A673 (cell line): ENCODE measurements at regions not wholly inside any gene's neighbourhood (a gene's known extent, or its start where the extent isn't known, plus 50 kb on each side); places are given as distances from the start of the nearest gene placed in this dataset.

Experiments
- BruUV-seq: library from RNA; stranded (reverse); fragments of 400-500 nt; replicated peaks from 2 replicates; lab custom pipeline; 2021; lab: Mats Ljungman, UMichigan
- CTCF ChIA-PET: fragments of 300-600 bp; sonication (Branson Sonifier 250); formaldehyde crosslinking; loops from one replicate; lab custom pipeline; 2022; ENCODE audit warnings: antibody characterized with exemption; lab: Charles Lee
- POLR2A ChIA-PET: fragments of 300-600 bp; sonication (Branson Sonifier 250); formaldehyde crosslinking; loops from one replicate; lab custom pipeline; 2022; ENCODE audit warnings: antibody characterized with exemption; ENCODE audit not compliant: low non-redundant PET; lab: Charles Lee
- DNase-seq: peaks from one replicate; pipeline ENCODE4 v3.0.0-alpha.2; 2015; ENCODE audit warnings: low spot score
- H3K27ac ChIP-seq: fragments of 200-600 bp; sonication (generic); 2 replicates; pipeline ENCODE4 v1.5.1; 2016; ENCODE audit warnings: mixed run types, low read depth, mild to moderate bottlenecking, mixed read lengths, antibody characterized with exemption, low read length; ENCODE audit not compliant: poor library complexity, severe bottlenecking
- H3K27me3 ChIP-seq: fragments of 200-600 bp; sonication (generic); replicated peaks from 2 replicates; pipeline ENCODE4 v1.6.1; 2017; ENCODE audit warnings: mixed run types, low read depth, mild to moderate bottlenecking, mixed read lengths, antibody characterized with exemption, low read length; ENCODE audit not compliant: insufficient read depth, poor library complexity
- H3K36me3 ChIP-seq: fragments of 200-600 bp; sonication (generic); 2 replicates; pipeline ENCODE4 v1.6.1; 2016; ENCODE audit warnings: mixed run types, mild to moderate bottlenecking, mixed read lengths, antibody characterized with exemption, low read length; ENCODE audit not compliant: insufficient read depth, poor library complexity, severe bottlenecking
- H3K4me1 ChIP-seq: fragments of 200-600 bp; sonication (generic); 2 replicates; pipeline ENCODE4 v1.6.1; 2017; ENCODE audit warnings: mixed run types, mild to moderate bottlenecking, mixed read lengths, antibody characterized with exemption, low read length; ENCODE audit not compliant: insufficient read depth, poor library complexity, severe bottlenecking
- H3K4me3 ChIP-seq: fragments of 200-600 bp; sonication (generic); 2 replicates; pipeline ENCODE4 v1.5.1; 2016; ENCODE audit warnings: low read depth, mixed run types, mild to moderate bottlenecking, mixed read lengths, low read length; ENCODE audit not compliant: poor library complexity, severe bottlenecking
- H3K9me3 ChIP-seq: fragments of 200-600 bp; sonication (generic); 2 replicates; pipeline ENCODE4 v1.6.1; 2016; ENCODE audit warnings: mixed run types, low read depth, mild to moderate bottlenecking, mixed read lengths, antibody characterized with exemption, low read length; ENCODE audit not compliant: poor library complexity, severe bottlenecking
- EZH2 ChIP-seq: fragments of 200-600 bp; sonication (generic); IDR thresholded peaks from 2 replicates; pipeline ENCODE4 v1.6.1; 2017; ENCODE audit warnings: borderline replicate concordance, low read depth, mild to moderate bottlenecking, mixed read lengths, antibody characterized with exemption, low read length; ENCODE audit not compliant: poor library complexity, severe bottlenecking
- intact Hi-C: fragments of 100-400 bp; cut with micrococcal nuclease; formaldehyde crosslinking; loops from one replicate; pipeline ENCODE4 v1.10.0; 2022; ENCODE audit not compliant: unreplicated experiment
- TF ChIP-seq, protein P1 (sequence below): fragments of 300-800, 200-600 bp; sonication (generic); conservative IDR thresholded peaks from 2 replicates; pipeline ENCODE4 v1.5.1; 2017; ENCODE audit warnings: low read depth, mild to moderate bottlenecking, antibody characterized with exemption, low read length, moderate library complexity, mixed read lengths

DNA sequence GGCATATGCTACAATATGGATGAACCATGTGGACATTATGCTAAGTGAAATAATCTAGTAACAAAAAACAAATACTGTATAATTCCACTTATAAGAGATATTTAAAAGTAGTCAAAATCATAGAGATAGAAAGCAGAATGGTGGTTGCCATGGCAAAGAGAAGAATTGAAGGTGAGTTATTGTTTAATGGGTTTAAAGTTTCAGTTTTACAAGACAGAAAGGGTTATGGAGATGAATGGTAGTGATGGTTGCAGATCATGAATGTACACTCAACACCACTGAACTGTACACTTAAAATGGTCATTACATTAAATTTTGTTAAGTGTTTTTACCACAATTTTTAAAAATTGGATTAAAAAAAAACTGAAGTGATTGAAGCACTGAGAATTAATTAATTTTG is 298.2 kb upstream of the ZC3H15 start:
- ChIA-PET CTCF (no interaction called here), POLR2A (no interaction called here)
- no peaks in the 10 kb centered on the region for H3K27me3 ChIP-seq
- no TSS peak for BruUV-seq
- intact Hi-C loops, result no loop called here
- no peaks in the 10 kb centered on the region for H3K9me3 ChIP-seq
- H3K4me1 ChIP-seq, result peaks cover 7% of the 10 kb centered on the region
- TF ChIP-seq, protein P1, sequence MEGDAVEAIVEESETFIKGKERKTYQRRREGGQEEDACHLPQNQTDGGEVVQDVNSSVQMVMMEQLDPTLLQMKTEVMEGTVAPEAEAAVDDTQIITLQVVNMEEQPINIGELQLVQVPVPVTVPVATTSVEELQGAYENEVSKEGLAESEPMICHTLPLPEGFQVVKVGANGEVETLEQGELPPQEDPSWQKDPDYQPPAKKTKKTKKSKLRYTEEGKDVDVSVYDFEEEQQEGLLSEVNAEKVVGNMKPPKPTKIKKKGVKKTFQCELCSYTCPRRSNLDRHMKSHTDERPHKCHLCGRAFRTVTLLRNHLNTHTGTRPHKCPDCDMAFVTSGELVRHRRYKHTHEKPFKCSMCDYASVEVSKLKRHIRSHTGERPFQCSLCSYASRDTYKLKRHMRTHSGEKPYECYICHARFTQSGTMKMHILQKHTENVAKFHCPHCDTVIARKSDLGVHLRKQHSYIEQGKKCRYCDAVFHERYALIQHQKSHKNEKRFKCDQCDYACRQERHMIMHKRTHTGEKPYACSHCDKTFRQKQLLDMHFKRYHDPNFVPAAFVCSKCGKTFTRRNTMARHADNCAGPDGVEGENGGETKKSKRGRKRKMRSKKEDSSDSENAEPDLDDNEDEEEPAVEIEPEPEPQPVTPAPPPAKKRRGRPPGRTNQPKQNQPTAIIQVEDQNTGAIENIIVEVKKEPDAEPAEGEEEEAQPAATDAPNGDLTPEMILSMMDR, result no peak
- TF ChIP-seq EZH2, result no peak
- no peak overlapping the region for H3K27ac ChIP-seq
- DNase-seq, result no peak
- no peaks in the 10 kb centered on the region for H3K36me3 ChIP-seq
- no peak overlapping the region for H3K4me3 ChIP-seq

DNA sequence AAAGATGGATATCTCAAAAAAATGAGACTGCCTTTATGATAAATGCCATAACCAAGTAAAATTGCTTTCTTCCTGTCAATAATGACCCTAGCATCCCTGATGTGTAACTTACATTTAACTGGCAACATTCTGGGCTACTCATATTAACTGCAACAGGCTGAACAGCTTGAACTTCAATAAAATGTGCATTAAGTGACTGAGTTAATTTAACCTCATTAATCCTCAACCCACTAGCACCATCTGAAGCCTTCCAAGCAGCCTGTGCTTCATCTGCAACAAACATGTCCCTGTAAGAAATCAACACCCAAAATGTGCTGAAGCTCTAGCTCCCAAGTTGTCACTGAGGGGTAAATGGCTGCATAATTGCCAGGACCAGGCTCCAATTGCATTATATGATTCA is 296.2 kb upstream of the ZC3H15 start:
- no peaks in the 10 kb centered on the region for H3K9me3 ChIP-seq
- no peak for TF ChIP-seq EZH2
- TF ChIP-seq, protein P1, result no peak
- no peaks in the 10 kb centered on the region for H3K27me3 ChIP-seq
- intact Hi-C loops, result no loop called here
- BruUV-seq, result no TSS peak
- no peak overlapping the region for H3K27ac ChIP-seq
- POLR2A ChIA-PET, result no interaction called here
- no peak overlapping the region for H3K4me3 ChIP-seq
- peak; percentile 62 for DNase-seq
- H3K36me3 ChIP-seq, result no peaks in the 10 kb centered on the region
- CTCF ChIA-PET, result no interaction called here
- H3K4me1 ChIP-seq, result peaks cover 7% of the 10 kb centered on the region

DNA sequence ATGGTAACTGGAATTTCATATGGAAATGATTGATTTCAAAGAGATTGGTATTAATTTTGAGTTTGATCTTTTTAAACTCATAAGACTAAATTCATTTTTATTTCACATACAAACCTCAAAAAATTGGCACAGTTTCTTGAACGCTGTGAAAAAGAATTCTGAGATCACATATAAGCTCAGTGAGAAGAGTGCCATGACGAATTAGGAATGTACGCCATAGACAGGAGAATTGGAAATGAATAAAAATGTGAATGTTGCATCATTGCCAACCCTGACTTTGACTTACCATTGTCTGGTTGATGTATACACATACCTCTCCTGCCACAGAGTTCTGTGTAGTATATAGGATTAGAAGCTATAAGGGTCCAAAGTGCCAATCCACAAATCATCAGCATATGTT is 290.4 kb upstream of the ZC3H15 start:
- H3K27me3 ChIP-seq, result no peaks in the 10 kb centered on the region
- no peak overlapping the region for H3K4me3 ChIP-seq
- no peaks in the 10 kb centered on the region for H3K9me3 ChIP-seq
- peak overlapping the region; percentile 19 for H3K27ac ChIP-seq
- peak; percentile 65 for DNase-seq
- ChIA-PET CTCF (no interaction called here), POLR2A (interaction anchor here (0.6 kb wide), 1 partner anchor 413 kb away, joined by 3 read pairs; no protein-coding TSS in a partner anchor)
- H3K36me3 ChIP-seq, result no peaks in the 10 kb centered on the region
- H3K4me1 ChIP-seq, result peaks cover 14% of the 10 kb centered on the region
- BruUV-seq, result no TSS peak
- TF ChIP-seq, protein P1, result no peak
- no peak for TF ChIP-seq EZH2
- intact Hi-C loops, result no loop called here
